ENCODE measurements at regions not wholly inside any gene's neighbourhood (a gene's known extent, or its start where the extent isn't known, plus 50 kb on each side); places are given as distances from the start of the nearest gene placed in this dataset.

DNA sequence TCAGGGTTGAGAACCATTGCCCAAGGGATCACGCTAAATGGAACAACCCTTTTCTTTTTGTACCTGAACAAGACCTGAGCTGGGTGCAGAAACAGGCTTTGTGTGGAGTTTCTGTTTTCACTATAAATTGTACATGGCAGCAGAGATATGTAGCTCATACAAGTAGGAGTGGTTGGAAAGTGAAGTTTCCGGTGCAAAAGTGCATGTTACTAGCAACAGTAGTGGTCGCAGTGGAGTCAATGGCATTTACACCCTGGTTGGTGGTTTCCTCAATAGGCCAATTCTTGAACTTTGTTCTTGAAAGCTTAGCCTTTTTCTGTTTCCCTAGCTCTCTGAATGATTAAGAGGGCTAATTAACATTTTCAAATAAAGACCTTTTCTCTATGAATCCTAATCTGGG is 170.7 kb downstream of the NEBL start:
- DNase-seq: no peak

DNA sequence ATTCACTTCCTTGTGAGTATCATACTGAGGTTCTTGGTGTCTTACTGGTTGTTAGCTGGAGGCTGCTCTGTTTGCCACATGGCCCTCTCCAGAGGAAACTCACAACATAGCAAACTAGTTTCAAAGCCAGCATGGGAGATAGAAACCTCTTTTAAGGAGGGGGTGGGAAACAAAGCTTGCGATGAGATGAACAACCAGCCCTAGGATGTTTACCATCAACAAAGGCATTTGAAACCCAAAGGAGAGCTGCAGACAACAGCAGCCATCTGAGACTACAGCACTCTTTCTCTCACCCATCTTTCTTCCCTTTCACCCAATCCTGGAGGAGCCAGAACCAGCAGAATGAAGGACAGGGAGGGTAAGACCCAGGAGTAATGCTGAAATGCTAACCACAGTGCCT is 182.1 kb downstream of the NEBL start:
- DNase-seq: no peak

DNA sequence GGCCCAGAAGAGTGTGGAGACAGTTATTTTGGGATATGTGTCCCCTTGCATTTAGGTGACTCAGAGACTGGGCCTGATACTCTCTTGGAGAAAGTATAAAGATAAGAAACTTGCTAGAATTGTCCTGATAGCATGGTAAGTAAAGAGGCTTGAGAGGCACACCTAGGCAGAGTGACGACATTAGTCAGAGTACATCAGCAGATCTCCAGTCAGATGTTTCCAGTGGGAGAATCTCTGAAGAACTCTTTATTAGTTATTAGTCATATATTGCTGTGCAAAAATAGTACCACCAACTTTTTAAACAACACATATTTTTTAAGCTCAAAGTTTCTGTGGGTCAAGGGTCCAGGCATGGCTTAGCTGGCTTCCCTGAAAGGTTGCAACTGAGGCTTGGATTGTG is 182.6 kb downstream of the NEBL start:
- no peak for DNase-seq

DNA sequence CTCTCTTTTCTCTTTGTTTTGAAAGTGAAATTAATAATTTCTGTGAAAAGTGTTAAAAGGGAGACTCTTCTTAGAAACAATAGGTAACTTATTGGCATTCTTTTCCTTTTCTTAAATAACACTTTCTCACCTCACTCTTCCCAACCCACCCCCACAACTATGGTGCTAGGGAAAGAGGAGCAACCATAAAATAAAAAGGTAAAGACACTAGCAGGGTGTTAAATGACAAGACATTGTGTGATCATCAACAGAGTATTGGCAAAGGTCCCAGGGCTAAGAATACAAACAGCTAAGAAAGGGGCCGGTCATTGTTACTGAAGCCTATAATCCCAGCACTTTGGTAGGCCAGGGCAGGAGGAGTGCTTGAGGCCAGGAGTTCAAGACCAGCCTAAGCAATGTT is 183.7 kb downstream of the NEBL start:
- DNase-seq: no peak

DNA sequence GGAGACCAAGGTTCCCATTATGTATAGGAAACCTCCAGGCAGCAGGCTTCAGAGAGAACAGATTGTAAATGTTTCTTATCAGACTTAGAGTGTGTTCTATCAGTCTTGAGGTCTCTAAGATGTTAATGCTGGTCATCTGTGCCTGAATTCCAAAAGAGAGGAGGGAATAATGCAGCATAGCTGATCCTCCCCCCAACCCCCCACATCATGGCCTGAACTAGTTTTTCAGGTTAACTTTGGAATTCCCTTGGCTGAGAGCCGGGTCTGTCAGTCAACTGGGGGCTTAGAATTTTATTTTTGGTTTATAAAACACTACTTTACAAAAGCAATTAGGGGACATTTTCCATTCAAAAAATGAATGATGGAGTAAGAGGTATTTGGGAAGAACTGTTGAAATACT is 184.3 kb downstream of the NEBL start:
- no peak for DNase-seq

DNA sequence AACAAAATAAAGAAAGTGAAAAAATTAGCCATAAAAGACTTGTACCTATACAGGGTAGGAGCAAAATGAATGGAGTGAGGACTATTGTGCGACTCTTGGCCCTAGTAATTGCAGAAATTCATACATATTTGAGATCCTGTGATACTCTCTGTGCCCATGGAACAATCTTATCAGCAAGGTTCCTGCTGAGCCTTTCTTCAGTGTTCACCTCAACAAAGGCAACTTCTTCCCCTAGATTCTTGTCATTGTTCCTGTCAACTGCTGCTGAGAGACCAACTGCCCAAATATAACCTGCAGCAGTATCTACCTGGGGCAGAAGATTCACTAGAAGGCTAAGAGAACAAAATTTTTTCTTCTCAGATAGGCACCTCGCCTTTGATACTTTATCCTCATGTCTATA is 187.4 kb downstream of the NEBL start:
- DNase-seq: no peak

DNA sequence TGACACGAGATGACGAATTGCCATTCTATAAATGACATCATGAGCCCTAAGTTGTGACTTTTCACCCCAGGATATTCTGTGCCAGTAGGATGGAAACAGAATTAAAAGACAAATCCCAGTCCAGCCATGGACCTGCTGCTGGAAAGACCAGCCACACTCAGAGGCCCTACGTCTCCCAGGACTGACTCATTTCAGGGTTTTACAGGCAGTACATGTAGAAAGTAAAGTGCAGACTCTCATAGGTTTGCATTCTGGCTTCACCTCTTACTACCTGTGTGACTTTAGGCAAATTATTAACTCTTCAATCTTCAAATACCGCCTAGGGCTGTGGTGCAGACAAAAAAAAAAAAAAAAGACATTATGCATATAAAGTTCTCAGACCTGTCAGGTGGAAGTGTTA is 188.8 kb downstream of the NEBL start:
- no peak for DNase-seq

DNA sequence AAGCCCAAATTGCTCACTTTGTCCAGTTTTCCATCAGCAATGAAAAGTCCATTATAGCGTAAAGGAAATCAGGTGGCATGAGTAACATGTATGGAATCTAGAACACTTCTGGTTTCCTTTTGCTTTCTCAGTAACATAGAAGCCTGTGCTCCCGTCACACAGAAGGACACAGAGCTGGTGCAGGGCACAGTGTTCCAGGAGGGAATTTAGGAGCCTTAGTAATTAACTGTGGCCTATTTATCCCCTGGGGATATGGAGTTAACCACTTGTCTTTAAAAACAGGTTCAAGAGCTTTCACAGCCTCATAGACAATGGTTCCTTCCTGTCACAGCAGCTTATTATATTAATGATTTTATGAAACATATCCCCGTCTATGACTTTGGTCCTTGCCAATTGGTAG is 189.9 kb downstream of the NEBL start:
- no peak for DNase-seq

DNA sequence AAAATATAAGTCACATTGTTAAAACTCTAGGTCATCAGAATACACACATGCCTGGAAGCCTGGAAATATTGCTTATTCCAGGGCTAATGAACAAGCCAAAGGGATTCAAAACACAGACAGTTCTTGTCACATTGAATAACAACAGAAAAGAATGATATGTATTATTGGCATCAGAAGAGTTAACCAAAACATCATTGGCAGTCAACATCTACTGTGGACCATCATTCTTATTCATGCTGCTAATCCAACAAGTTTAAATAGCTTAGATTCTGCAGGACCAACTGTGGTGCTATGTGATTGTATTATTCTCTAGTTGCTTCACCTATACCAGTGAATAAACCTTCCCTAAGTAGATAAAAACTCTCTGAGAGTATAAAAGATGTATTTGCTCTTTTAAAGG is 198.3 kb downstream of the NEBL start:
- DNase-seq: no peak

DNA sequence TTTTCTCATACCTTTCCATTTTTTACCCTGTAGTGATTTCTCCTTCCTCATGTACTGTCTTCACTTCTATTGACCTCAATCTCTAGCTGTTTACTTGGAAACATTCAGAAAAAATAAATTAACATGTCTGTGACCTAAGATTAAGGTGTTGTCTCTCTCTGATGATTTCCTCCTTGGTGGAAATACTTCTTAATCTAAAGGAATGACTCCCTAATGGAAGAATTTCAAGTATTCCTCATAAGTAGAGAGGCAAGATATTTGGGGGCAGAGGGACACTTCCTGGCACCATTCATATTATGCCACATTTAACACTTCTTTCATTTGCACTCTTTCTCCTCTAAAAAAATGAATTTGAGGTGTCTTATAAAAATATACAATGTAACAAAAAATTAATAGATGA is 202.8 kb downstream of the NEBL start:
- no peak for DNase-seq

DNA sequence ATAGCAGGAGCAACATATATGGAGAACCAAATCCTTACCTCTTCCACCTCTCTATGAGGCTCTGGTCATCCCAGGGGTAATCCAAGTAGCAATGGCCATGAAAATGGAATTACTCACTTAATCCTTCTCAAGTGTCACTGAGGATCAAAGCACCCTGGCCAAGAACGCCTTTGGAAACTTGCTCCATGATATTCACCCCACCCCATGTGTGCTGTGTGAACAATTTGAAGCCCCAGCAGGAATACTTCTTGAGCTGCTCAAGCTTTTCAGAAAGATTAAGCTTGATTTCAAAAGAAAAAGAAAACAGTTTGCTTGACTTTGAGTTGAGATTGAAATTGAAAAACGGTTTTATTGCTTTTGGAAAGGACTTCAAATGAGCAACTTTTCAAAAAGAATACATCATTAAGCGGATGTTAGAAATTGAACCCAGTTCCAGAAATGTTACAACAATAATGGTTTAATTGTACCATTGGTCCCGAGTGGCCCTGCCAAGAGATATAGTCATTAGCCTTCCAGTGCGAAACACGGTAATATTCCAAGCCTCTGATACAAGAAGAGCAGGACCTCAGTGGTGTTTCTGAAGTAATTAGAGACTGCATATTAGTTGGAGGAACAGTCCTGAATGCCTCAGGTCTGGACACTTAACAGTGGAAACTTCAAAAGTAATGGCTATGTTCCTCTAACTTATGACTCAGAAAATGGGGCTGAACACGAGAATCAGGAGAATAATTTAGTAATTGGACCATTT is 208.1 kb downstream of the NEBL start:
- no peak for DNase-seq

DNA sequence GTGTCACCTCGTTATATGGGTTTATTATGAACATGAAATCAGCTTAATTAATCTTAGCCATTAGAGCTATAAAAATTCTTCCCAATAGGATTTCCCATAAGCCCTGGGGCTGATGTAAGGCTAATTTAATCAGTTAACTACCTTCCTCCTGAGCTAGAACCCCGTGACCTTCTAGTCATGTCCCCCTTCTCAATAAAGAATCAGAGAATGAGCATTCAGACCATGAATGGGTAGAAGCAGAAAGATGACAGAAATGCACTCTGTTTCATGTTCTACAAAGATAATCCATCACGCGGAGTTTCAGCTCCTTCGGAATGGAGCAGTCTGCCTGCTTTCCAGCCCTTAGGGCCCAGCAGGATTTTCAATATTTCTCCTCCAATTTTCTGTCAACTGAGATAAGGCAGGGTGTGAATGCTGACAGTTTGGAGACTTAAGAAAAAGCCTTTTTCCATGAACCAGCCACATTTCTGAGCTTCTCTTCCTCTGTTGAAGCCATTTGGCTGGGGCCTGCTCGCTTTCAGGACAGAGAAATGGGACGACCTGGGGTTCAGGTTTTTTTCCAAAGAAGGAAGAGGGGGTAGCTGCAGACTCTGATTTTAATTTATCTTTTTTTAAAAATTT is 211.0 kb downstream of the NEBL start:
- DNase-seq: no peak

DNA sequence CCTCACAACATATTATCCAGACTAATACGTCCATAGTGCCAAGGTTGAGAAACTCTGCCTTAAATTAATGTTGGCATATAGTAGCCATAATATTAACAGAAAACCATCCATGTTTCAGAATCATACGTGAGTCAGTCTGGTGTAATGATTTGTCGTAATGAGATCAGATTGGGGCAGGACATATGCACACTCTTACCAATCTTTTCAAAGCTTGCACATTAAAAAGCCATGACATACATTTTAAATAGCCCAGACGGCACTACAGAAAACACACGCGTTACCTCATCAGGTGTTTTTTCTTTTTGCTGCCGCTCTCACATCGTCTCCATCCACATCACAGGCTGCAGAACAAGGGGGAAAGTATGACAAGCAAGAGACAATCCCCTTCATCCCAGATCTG is 211.6 kb downstream of the NEBL start:
- DNase-seq: no peak

DNA sequence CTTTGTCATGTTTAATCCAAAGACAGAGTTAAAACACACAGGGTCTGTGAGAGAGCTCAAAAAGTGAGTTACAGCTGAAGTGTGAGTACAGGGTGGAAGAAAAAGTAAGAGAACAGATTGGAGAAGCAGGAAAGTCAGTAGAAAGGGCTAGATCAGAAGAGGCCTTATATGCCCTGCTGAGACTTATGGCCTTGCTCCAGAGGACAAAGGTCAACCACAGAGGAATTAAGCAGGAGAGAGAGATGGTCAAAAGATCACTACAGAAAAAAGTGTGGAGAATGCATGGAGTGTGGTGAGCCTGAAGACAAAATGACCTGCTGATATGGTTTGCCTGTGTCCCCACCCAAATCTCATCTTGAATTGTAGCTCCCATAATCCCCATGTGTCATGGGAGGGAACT is 213.8 kb downstream of the NEBL start:
- DNase-seq: no peak

DNA sequence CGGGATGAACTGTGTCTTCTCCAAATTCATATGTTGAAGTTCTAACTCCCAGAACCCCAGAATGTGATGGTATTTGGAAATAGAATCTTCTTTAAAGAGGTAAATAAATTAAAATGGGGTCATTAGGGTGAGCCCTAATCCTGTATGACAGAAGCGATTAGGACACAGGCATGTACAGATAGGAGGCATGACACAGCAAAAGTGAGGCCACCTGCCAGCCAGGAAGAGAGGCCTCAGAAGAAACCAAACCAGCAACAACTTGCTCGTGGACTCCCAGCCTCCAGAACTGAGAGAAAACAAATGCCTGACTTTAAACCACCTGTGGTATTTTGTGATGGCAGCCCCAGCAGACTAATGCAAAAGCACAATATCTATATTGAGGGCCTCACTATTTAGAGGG is 214.3 kb downstream of the NEBL start:
- DNase-seq: no peak

DNA sequence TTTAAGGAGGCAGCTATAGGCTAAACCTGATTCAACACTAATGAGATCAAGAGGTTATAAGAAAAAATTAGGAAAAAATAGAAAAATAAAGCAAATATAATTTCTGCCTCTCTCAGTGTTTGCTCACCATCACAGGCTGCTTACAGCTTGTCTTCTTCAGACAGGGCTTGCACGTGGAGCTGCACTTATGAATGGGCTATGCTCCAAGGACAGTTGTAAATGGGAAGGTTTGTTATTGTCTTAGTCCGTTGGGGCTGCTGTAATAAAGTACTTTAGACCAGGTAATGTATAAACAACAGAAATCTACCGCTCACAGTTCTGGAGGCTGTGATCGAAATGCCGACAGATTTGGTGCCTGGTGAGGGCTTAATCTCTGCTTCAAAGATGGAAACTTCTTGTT is 219.8 kb downstream of the NEBL start:
- DNase-seq: no peak

DNA sequence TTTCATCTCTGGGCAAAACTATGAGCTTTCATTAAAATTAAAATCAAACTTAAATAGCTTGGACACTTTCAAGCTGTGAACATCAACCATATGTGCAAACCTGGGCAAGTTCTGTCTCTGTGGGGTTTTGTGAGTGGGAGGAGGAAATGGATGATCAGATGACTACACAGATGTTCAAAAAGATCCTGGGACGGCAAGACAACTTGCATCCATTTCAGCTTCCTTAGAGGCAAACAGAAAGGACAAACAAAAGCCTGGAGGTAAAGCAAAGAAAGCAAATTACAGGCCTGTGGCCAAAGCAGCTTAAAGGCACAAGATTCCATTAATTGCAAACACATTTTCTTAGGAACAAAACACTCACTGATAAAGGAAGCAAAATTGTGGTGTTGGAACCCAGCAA is 222.2 kb downstream of the NEBL start:
- no peak for DNase-seq

DNA sequence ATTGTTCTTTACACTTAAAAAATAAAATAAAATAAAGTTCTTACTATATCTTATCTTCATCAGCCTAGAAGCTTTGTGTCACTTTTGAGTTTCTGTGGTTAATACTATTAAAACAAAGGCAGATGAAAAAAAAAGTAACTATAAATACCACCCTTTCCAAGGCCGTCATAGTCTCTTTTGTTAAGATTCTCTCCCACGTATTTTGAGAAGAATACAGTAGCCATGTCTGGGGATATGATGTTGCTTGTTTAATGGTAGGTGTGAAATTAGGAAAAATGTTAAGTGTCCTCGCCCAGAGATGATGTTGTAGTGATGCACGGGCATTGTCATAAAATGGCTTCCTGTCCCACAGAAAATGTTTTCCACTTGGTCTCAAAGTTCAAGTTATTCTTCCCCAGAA is 223.9 kb downstream of the NEBL start:
- DNase-seq: no peak

DNA sequence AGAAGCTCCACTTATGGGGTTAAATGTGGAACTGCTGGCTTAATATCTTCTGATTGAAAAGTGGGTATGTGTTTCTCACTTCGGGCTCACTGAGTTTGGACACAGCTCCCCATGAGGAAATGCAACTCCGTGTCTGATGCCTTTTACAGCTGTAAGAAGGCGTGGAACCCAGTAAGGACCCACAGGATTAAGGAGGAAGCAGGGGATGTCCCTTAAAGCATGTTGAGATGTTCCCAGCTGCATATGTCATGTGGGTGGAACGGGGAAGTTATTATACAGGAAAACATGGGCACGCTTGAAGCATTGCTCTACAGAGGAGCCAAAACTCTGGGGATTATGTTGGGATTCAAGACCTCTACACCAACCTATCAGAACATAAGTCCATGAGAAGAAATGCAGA is 224.4 kb downstream of the NEBL start:
- no peak for DNase-seq

DNA sequence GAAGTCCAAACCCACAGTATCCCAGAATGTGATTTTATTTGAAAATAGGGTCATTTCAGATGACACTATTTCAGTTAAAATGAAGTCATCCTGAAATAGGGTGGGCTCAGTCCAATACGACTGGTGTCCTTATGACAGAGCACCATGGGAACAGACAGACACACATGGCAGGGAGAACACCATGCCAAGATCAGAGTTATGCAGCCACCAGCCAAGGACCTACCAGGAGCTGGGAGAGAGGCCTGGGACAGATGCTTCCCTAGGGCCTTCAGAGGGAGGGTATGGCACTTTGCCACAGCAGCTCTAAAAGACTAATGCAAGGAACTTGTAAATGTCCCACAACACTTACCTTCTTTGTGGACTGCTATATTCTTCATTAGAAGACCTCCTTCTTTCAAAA is 226.5 kb downstream of the NEBL start:
- DNase-seq: no peak

DNA sequence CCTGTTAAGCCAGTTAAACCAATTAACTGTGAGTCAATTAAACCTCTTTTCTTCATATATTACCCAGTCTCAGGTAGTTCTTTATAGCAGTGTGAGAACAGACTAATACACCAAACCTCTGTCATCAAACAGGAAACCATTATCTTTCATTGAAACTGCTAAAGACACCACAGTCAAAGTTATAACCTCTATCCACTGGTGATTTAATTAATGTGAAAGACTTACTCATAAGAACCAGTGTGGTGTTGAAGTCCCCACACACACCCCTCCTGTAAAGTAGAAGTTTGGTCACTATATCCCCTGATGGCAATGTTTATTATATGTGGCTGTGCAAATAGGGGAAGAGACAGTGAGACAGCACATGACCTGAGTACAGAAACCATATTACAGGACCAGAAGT is 228.1 kb downstream of the NEBL start:
- no peak for DNase-seq

DNA sequence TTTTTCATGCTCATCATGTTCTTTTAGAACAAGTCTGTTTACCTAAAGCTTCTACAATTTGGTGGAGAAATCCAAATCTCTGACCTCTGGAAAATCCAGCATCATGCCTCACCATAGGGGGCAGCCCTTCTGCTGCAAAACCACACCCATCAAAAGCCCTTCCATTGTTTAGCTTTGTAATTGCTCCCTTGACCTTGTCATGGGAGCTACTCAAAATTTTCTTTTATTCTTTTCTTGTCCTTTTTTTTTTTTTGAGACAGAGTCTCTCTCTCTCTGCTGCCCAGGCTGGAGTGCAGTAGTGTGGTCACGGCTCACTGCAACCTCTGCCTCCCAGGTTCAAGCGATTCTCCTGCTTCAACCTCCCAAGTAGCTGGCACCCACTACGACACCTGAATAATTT is 234.4 kb downstream of the NEBL start:
- DNase-seq: no peak

DNA sequence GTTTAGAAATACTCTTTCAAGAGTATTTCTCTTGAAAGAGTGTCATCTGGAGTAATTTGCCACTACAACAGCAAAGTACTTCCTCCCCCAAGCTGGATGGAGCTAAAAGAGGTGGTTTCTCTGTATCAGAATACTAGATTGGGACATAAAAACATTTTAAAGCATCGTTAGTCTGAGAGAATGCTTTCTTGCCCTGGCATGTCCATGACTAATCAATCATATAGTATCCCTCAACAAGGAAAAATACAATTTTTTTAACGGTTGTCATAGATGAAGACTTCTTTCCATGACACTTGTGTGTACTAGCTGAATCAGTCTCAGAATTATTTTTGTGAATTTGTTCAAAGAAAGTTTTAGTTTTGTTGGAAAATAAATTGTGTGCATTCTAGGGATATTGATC is 237.9 kb downstream of the NEBL start:
- DNase-seq: no peak

DNA sequence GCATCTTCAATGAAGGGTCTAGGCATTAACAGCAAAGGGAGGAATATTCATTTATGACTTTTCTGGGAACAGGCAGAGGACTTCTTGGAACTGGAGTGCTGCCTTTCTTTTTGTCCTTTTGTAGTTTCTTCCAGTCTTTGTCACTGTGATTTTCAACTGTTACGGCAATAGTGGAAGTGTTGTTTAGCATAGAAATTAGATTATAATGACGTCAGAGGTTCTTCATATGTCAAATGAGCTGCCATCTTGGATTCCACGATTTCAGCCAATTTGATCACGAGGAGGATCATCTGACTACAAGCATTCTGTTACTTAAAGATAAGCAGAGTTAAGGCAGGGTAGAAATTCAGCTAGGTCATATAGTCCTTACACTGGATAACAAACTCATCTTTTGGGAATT is 239.0 kb downstream of the NEBL start:
- no peak for DNase-seq

DNA sequence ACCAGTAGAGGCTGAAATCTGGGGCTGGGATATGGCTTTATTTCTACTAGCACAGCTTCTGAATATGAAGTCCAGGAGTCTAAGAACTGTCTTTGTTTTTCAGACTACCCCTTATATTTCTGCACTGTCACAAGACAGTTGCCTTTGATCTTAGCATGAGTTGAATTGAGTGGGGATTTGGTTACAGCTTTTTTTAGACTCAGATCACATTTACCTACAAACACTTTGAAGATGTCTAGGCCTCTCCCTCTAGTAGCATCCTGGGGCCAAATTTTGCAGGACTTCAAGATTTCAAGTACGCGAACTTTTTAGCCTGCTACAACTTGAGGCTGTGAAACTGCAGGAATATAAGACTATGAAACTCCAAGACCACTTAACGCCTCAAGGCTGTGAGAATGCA is 240.2 kb downstream of the NEBL start:
- DNase-seq: no peak
